Activated CD4-positive, alpha-beta T cell treated with anti-CD3 and anti-CD28 coated beads, Interleukin-2, amount 50 U/mL, for 24 hours (primary cell): ENCODE measurements at regions not wholly inside any gene's neighbourhood (a gene's known extent, or its start where the extent isn't known, plus 50 kb on each side); places are given as distances from the start of the nearest gene placed in this dataset.
"Not testable (repeated sequence)": the region's sequence is repeated elsewhere in the genome, so short reads cannot be mapped to it uniquely, and the experiment has no call there.

Experiments
- DNase-seq, 2 donors: peaks; one replicate each; pipeline ENCODE4 v3.0.0-alpha.2; 2020; ENCODE audit warnings: low read depth in 1 of 2, low spot score in 1 of 2

DNA sequence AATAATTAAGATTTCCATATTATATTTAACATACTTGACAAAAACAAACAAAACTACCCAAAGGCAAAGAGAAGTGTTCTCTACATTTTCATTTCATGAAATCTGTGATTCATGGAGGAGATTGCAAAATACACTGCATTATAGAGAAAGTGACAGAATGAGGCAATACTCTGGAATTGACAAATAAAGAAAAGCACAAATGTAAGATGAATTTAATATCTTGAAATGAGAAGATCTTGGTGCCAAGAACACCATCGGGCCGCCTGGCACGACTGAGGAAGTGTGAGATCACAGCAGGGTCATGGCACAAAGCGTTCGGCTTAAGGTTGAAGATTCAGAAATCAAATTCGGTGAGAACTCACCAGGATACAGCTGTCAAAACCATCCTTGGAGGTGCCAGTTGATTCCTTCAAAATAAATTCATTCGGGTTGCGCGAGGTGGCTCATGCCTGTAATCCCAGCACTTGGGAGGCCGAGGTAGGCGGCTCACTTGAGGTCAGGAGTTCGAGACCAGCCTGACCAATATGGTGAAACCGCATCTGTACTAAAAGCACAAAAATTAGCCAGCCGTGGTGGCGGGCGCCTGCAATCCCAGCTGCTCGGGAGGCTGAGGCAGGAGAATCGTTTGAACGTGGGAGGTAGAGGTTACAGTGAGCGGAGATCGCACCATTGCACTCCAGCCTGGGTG, 174.0 kb upstream of the PFKP start:
- DNase-seq = no peak

- no peak for DNase-seq
These were observed 175.6 kb upstream of the PFKP start for GRCh38 chr10:2891770-2892124.

DNA sequence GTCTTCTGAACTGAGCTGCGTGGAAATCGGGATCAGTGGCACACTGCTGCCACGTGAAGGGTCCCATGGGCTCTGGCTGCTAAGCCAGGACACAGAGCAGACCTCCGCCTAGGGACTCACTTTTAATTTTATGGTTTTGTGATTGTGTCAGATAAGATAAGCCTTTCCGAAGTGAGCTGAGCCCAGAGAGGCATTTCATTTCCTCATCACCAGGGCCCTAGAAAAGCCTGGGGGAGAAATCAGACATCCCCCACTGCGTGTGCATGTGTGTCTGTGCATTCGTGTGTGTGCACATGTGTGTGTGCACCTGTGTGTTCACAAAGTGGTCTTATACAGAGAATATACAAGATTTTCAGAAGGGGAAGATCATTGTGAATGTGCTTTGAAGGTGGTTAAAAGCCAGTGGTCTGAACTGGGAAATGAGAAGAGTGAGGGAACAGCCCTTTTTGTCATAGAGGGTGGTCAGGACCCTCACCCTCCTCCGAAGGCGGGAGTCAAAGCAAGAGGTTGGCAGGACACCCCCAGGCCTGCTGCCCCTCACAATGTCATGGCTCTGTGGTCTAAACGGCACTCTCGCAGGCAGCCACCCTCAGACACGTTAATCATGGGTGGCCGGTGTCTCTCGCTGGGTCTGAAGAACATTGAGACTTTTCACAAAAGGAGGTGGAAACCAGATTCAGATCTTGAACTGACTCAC, 176.1 kb upstream of the PFKP start:
- no peak for DNase-seq

- no peak for DNase-seq
These were observed 177.3 kb upstream of the PFKP start for GRCh38 chr10:2890093-2890492.

DNA sequence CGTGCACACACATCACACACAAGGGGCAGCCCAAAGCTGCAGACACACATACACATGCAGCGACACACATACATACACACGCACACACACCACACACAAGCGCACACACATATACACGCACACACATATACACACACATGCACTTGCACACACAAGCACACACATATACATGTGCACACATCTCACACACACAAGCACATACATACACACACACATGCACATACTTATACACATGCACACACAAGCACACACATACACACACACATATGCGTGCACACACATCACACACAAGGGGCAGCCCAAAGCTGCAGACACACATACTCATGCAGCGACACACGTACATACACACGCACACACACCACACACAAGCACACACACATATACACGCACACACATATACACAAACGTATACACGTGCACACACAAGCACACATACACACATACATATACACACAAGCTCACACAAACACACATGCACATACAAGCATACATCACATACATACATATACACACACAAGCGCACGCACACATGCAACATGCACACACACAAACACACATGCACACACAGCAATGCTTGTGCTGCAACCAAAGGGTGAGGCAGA, 178.8 kb upstream of the PFKP start:
- DNase-seq = no peak

DNA sequence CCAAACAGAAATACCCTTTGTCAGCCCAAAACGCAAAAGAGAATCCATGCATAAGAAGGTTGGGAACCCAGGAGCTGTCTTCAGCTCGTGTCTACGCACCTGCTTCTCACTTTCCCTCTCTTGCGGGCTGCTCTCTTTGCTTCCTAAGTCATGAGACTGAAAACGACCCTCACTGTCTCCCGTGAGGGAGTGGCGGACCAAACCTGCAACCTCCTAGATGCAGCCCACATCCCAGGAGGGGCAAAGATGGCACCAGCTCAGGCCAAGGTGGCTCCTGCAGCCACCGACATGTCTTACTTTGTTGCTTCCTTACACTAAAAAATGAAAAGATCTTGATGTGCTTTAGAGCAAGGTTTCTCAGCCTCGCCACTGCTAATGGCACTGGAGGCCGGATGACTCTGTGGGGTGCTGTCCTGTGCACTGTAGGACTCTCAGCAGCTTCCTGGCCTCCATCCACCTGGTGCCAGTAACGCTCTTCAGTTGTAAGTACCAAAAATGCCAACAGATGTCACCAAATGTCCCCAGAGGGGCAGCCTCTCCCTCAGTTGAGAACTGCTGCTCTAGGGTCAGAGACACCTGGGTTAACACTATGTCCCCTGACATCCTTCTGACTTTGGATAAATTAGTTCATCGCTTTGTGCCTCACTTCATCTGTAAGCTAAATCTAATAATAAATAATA, 179.8 kb upstream of the PFKP start:
- no peak for DNase-seq

DNA sequence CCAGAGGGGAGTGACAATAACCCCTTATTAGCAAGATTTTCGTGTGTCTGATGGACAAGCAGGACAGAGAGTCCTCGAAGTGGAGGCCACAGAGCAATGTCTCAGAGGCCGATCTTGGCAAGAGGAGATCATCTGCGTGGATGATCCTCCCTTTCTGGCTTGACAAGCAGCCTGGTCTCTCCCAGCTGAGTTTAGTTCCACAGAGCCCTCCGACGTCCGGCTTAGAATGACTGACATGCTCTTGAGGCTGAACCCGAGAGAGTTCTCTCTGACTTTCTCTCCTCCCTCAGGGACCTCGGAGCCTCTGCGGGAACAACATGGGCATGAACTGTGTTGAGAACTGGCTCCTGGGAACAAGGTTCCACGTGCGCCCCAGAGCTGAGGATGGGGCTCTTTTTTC, 180.7 kb upstream of the PFKP start:
- no peak for DNase-seq

DNA sequence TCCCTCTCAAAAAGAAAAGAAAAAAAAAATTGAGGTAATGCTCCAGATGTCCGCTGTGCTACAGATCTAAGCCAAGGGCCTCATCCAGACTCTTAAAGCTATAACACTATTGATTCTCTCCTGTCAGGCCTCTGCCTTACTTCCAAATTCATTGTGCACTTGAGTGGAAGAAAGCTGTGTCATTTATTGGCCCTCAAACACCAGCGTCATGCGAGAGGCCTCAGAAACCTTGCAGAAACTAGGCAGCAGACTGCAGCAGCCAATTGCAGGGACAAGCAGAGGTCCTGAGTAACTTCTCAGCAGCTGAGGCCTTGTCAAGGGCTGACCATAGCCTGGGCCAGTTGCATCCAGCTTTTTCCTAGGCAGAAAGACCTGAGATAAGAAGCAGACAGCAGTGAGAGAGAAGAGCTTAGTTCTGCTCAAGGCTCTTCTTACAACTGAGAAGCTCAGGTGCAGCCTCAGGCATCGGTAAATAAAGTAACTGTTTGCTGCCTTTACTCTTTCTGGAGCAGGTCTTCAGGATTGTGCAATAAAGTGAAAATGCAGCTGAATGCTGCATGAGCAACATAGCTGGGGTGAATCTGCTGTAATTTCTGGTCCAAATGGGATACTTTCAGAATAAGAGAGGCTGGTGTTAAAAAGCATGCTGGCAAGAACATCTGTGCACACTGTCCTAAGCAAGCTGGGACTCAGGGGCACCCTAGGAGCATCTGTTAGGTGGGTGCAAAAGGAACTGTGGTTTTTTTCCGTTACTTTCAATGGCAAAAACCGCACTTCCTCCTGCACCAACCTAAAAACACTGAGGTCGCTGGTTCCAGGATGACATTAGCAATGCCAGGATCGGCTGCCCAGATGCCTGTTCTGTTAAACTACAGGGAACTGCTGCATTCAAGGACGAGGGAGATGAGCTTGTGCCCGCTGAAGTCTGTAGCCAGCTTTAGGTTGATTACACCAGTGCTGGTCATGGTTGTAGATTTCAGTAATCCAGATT, 181.8 kb upstream of the PFKP start:
- DNase-seq = no peak

GRCh38 chr10:2883983-2884540, 183.3 kb upstream of the PFKP start:
- not testable (repeated sequence) for DNase-seq

- DNase-seq = no peak
These were observed 184.1 kb upstream of the PFKP start for GRCh38 chr10:2883238-2883637.

DNA sequence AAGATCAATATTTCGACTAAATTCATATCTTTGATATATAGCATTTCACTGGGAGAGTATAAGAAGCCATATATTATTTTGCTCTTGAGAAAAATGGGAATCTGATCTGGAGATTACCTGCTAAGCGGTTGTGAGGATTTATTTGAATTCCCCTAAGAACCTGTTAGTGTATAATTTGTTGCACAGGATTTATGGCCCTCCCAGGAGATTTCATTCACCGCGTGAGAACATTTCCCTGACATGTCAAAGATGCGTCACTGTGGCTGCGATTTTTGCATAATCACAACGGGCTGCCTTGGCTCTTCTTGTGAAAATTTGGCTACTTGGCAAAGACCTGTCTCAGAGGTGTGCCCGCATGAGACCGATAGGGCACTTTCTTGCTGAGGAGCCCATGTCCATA, 184.7 kb upstream of the PFKP start:
- no peak for DNase-seq

DNA sequence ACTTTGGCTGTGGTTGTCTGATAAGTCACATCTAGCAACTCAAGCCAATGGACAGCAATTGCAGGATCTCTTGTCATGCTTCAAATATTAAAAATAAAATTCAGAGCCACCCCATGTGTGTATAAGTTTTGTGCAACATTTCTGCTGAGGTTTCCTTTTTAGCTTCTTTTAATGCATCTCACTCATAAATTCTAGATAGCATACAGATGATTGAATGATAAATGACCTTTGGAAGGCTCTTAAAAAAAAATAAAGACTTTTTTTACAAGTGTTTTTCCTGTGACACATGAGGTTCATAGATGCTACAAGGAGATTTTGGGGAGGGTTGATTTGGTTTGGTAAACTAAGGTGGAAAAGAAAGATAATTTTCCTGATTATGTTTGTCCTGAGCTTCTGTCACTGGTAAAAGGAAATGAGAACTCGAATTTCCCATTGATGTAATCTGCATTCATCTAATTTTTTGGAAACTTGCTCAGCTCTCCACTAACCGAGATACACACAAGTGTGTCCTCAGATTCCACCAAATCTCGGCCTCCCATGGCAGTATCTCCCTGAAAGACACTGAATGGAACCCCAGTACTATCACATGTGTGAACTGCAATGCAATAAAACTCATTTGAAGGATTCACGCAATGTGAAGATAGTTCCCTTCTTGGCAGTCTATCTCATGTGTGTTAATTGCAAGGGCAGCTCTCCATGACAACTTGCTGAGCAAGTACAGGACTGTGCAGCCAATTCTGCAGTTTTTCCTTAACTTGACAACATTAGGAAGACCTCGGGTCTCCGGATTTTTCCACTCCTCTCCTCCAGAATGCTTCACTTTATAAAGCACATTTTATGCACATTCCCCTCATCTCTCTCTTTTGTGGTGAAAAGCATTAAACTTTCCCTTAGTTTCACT, 185.4 kb upstream of the PFKP start:
- DNase-seq = no peak

DNA sequence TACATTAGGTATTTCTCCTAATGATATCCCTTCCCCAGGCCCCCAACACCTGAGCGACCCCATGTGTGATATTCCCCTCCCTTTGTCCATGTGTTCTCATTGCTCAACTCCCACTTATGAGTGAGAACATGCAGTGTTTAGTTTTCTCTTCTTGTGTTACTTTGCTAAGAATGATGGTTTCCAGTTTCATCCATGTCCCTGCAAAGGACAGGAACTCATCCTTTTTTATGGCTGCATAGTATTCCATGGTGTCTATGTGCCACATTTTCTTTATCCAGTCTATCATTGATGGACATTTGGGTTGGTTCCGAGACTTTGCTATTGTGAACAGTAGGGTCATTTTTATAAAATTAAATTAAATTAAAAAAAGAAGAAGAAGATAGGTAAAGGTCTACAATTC, 187.3 kb upstream of the PFKP start:
- DNase-seq = not testable (repeated sequence)

DNA sequence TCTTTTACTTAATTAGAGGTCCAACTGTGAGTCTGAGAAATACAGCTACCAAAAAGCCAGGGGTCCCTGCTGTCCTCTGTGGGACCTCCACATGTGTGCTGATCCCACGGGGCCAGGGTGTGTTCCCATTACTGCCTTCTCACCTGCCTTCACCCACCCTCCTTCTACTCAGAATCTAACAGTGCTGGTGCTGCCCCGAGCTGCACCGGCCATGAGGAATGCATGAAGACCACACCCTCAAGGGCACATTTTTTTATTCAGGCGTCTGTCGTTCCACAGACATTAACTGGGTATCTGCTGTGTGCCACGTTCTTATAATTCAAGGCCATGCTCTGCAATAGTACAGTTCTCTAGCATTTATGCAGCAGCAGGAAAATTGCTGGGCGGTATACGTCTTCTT, 188.5 kb upstream of the PFKP start:
- no peak for DNase-seq

- no peak for DNase-seq
These were observed 191.3 kb upstream of the PFKP start for GRCh38 chr10:2876032-2876431.

GRCh38 chr10:2874963-2875362, 192.4 kb upstream of the PFKP start:
- DNase-seq = no peak

GRCh38 chr10:2873769-2874168, 193.6 kb upstream of the PFKP start:
- no peak for DNase-seq

DNA sequence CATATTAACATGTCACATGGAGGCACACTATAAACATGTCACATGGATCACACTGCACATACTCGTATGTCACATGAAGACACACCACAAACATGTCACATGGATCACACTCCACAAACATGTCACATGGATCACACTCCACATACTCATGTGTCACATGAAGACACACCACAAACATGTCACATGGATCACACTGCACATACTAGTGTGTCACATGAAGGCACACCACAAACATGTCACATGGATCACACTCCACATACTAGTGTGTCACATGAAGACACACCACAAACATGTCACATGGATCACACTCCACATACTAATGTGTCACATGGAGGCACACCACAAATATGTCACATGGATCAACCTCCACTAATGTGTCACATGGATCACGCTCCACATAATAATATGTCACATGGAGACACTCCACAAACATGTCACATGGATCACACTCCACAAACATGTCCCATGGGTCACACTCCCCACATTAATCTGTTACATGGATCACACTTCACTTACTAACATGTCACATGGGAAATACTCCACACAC, 195.6 kb upstream of the PFKP start:
- DNase-seq = no peak

- DNase-seq = no peak
These were observed 196.7 kb upstream of the PFKP start for GRCh38 chr10:2870654-2871053.
